ENCODE measurements at regions not wholly inside any gene's neighbourhood (a gene's known extent, or its start where the extent isn't known, plus 50 kb on each side); places are given as distances from the start of the nearest gene placed in this dataset.

- TF ChIP-seq ZNF274 (IDR thresholded peaks at IDR 0.05; ENCODE audit: low read depth, low read length) (no peak), SUZ12 (IDR thresholded peaks at IDR 0.05; ENCODE audit: extremely low read depth, insufficient read depth, insufficient read length) (no peak)
These were observed 166.2 kb downstream of the MAGEB17 start for GRCh38 chrX:16333453-16333852.
